Endothelial cell of umbilical vein (primary cell): ENCODE measurements at regions not wholly inside any gene's neighbourhood (a gene's known extent, or its start where the extent isn't known, plus 50 kb on each side); places are given as distances from the start of the nearest gene placed in this dataset.

Source experiments
- BruUV-seq: library from RNA; stranded (reverse); fragments of 400-500 nt; replicated peaks from 2 replicates; lab custom pipeline; 2021; lab: Mats Ljungman, UMichigan
- CTCF ChIA-PET: fragments of 300-600, 350-600 bp; sonication (Branson Sonifier 250); formaldehyde crosslinking; loops from one replicate; lab custom pipeline; 2021; ENCODE audit warnings: antibody characterized with exemption, inconsistent platforms; lab: Charles Lee
- POLR2A ChIA-PET: fragments of 300-600, 350-600 bp; sonication (Branson Sonifier 250); formaldehyde crosslinking; loops from one replicate; lab custom pipeline; 2021; ENCODE audit warnings: antibody characterized with exemption, inconsistent platforms; lab: Charles Lee
- DNase-seq: peaks from one replicate; pipeline ENCODE4 v3.0.0-alpha.2; 2011; ENCODE audit warnings: low read depth, low spot score
- FAIRE-seq: peaks from 2 replicates; lab custom pipeline; 2011; peaks lifted over from hg19 to GRCh38; lab: Jason Lieb, UNC
- H2AFZ ChIP-seq: 2 replicates; pipeline ENCODE4 v1.6.0; 2012; ENCODE audit warnings: low read depth, low read length, control low read depth, inconsistent platforms
- H3K27ac ChIP-seq: 2 replicates; pipeline ENCODE4 v1.5.1; 2011; ENCODE audit warnings: low read depth, mild to moderate bottlenecking, control low read depth, low read length, moderate library complexity; ENCODE audit not compliant: insufficient read depth
- H3K27me3 ChIP-seq, 2 experiments: 2 replicates each; pipeline versions ENCODE4 v1.6.0 to v1.6.1; 2011; ENCODE audit warnings: low read length in 2 of 2, mixed read lengths in 1 of 2; ENCODE audit not compliant: control insufficient read depth in 2 of 2, insufficient read depth in 2 of 2
- H3K36me3 ChIP-seq, 2 experiments: 2 replicates in 1 of 2; 3 replicates in 1 of 2; pipeline ENCODE4 v1.5.1; 2011; ENCODE audit warnings: low read length in 2 of 2, mild to moderate bottlenecking in 1 of 2, moderate library complexity in 1 of 2; ENCODE audit not compliant: control insufficient read depth in 2 of 2, insufficient read depth in 2 of 2; ENCODE audit errors: extremely low read depth in 1 of 2
- H3K4me1 ChIP-seq: 3 replicates; pipeline ENCODE4 v1.5.1; 2011; ENCODE audit warnings: mild to moderate bottlenecking, low read length; ENCODE audit not compliant: control insufficient read depth, insufficient read depth; ENCODE audit errors: extremely low read depth
- H3K4me2 ChIP-seq: 2 replicates; pipeline ENCODE4 v1.6.1; 2011; ENCODE audit warnings: low read length, control low read depth, mixed read lengths; ENCODE audit not compliant: insufficient read depth
- H3K4me3 ChIP-seq, 3 experiments: fragments of 200-600 bp in 1 of 3; sonication (generic), shearing (Covaris generic) in 1 of 3; replicated peaks in 1 of 3; 2 replicates each; pipeline ENCODE4 v1.5.1; 2011 to 2016; ENCODE audit warnings: control low read depth in 3 of 3, low read length in 3 of 3, mild to moderate bottlenecking in 2 of 3, inconsistent platforms in 1 of 3, low read depth in 1 of 3, moderate library complexity in 1 of 3; ENCODE audit not compliant: insufficient read depth in 1 of 3
- H3K79me2 ChIP-seq: 2 replicates; pipeline ENCODE4 v1.6.0; 2012; ENCODE audit warnings: low read length, inconsistent platforms; ENCODE audit not compliant: control insufficient read depth, insufficient read depth
- H3K9ac ChIP-seq: replicated peaks from 2 replicates; pipeline ENCODE3; 2011; ENCODE audit warnings: low read length, control low read depth; ENCODE audit not compliant: insufficient read depth; ENCODE audit errors: extremely low read depth
- H3K9me1 ChIP-seq: replicated peaks from 3 replicates; pipeline ENCODE4 v1.6.0; 2011; ENCODE audit warnings: mild to moderate bottlenecking, low read length; ENCODE audit not compliant: control insufficient read depth, insufficient read depth; ENCODE audit errors: extremely low read depth
- H3K9me3 ChIP-seq: replicated peaks from 2 replicates; pipeline ENCODE4 v1.5.1; 2012; ENCODE audit warnings: low read length, inconsistent platforms; ENCODE audit not compliant: control insufficient read depth, insufficient read depth
- H4K20me1 ChIP-seq: replicated peaks from 2 replicates; pipeline ENCODE3; 2011; ENCODE audit warnings: mild to moderate bottlenecking, low read length; ENCODE audit not compliant: control insufficient read depth, insufficient read depth; ENCODE audit errors: extremely low read depth
- CTCF ChIP-seq, 2 donors: IDR thresholded peaks; 1 replicate in 1 of 2; 2 replicates in 1 of 2; pipeline ENCODE4 v1.5.1; 2011; ENCODE audit warnings: low read length in 2 of 2, mild to moderate bottlenecking in 2 of 2, moderate library complexity in 2 of 2, control low read depth in 1 of 2, inconsistent platforms in 1 of 2, low read depth in 1 of 2; ENCODE audit not compliant: insufficient read depth in 1 of 2; ENCODE audit errors: extremely low read depth in 1 of 2
- EZH2 ChIP-seq: IDR thresholded peaks from 2 replicates; pipeline ENCODE4 v1.6.1; 2012; ENCODE audit warnings: borderline replicate concordance, low read depth, mild to moderate bottlenecking, moderate library complexity, low read length, inconsistent platforms; ENCODE audit not compliant: severe bottlenecking
- FOS ChIP-seq: IDR thresholded peaks from 2 replicates; pipeline ENCODE4 v1.6.1; 2011; ENCODE audit warnings: mild to moderate bottlenecking, low read length, moderate library complexity, borderline replicate concordance; ENCODE audit not compliant: insufficient read depth
- GATA2 ChIP-seq: IDR thresholded peaks from 2 replicates; pipeline ENCODE4 v1.7.0; 2011; ENCODE audit warnings: low read depth, mild to moderate bottlenecking, moderate library complexity, mixed read lengths, low read length; ENCODE audit not compliant: insufficient read length, insufficient read depth
- JUN ChIP-seq: IDR thresholded peaks from 2 replicates; pipeline ENCODE4 v1.6.1; 2011; ENCODE audit warnings: borderline replicate concordance, low read depth; ENCODE audit not compliant: insufficient read length, insufficient read depth
- MAX ChIP-seq: IDR thresholded peaks from 2 replicates; pipeline ENCODE4 v1.6.1; 2011; ENCODE audit not compliant: insufficient read depth, insufficient read length
- MYC ChIP-seq: IDR thresholded peaks from one replicate; pipeline ENCODE4 v1.6.1; 2011; ENCODE audit warnings: mild to moderate bottlenecking, low read depth, low read length
- POLR2A ChIP-seq: IDR thresholded peaks from 2 replicates; pipeline ENCODE4 v1.6.1; 2012; ENCODE audit warnings: low read depth, mild to moderate bottlenecking, control low read depth, low read length
- POLR2AphosphoS5 ChIP-seq: IDR thresholded peaks from 2 replicates; pipeline ENCODE4 v1.6.1; 2012; ENCODE audit warnings: low read depth, mild to moderate bottlenecking, control low read depth, low read length, moderate library complexity; ENCODE audit not compliant: insufficient read depth
- dilution Hi-C: fragments of 300-500 bp; cut with MboI; formaldehyde crosslinking; loops from one replicate; pipeline ENCODE4 v1.15.0; 2019; ENCODE audit warnings: low sequenced_read_pairs; ENCODE audit not compliant: extremely low pct_ligation_motif_present
- intact Hi-C: fragments of 100-400 bp; cut with micrococcal nuclease; formaldehyde crosslinking; loops from one replicate; pipeline ENCODE4 v1.10.0; 2022

GRCh38 chr10:94240901-94241300, 121.8 kb downstream of the NOC3L start:
- Histone ChIP-seq H3K9ac (no peak overlapping the region), H4K20me1 (no peaks in the 10 kb centered on the region), H3K36me3 (no peaks in the 10 kb centered on the region), H3K27me3 (peaks cover 1 to 2% of the 10 kb centered on the region in 2 experiments), H3K27ac (no peak overlapping the region), H3K4me3 (no peak overlapping the region), H2AFZ (no peak overlapping the region), H3K9me1 (no peaks in the 10 kb centered on the region), H3K4me1 (no peaks in the 10 kb centered on the region), H3K9me3 (no peaks in the 10 kb centered on the region), H3K4me2 (no peak overlapping the region), H3K79me2 (no peaks in the 10 kb centered on the region)
- DNase-seq (no peak), FAIRE-seq (no peak)
- dilution Hi-C loops, result no loop called here
- intact Hi-C loops, result no loop called here
- ChIA-PET CTCF (interaction anchor here (0.6 kb wide), 1 partner anchor 31 kb away, joined by 3 read pairs; no protein-coding TSS in a partner anchor), POLR2A (no interaction called here)
- no peak for TF ChIP-seq FOS
- no peak for TF ChIP-seq CTCF (IDR thresholded peaks at IDR 0.05; ENCODE audit: extremely low read depth in 1 of 2, insufficient read depth in 1 of 2, low read depth in 1 of 2, low read length in 2 of 2)
- TF ChIP-seq EZH2, result no peak
- no peak for TF ChIP-seq JUN
- no TSS peak for BruUV-seq

- H3K4me2 ChIP-seq, result no peak overlapping the region
- H3K9ac ChIP-seq, result no peak overlapping the region
- TF ChIP-seq MYC (no peak), POLR2A (no peak), EZH2 (no peak), JUN (no peak), GATA2 (no peak), POLR2AphosphoS5 (no peak), MAX (no peak), CTCF (IDR thresholded peaks at IDR 0.05; ENCODE audit: extremely low read depth in 1 of 2, insufficient read depth in 1 of 2, low read depth in 1 of 2, low read length in 2 of 2) (no peak), FOS (no peak)
- intact Hi-C loops (no loop called here), dilution Hi-C loops (no loop called here)
- CTCF ChIA-PET, result interaction anchor here (1.4 kb wide), 1 partner anchor 14 kb away, joined by 3 read pairs; no protein-coding TSS in a partner anchor
- no peaks in the 10 kb centered on the region for H4K20me1 ChIP-seq
- H3K27ac ChIP-seq, result no peak overlapping the region
- H2AFZ ChIP-seq, result no peak overlapping the region
- H3K27me3 ChIP-seq, result no peaks in the 10 kb centered on the region
- no TSS peak for BruUV-seq
- no peaks in the 10 kb centered on the region for H3K9me1 ChIP-seq
- no peak overlapping the region for H3K4me3 ChIP-seq
- no peaks in the 10 kb centered on the region for H3K4me1 ChIP-seq
- POLR2A ChIA-PET, result no interaction called here
- no peak for FAIRE-seq
- DNase-seq, result no peak
- H3K79me2 ChIP-seq, result no peaks in the 10 kb centered on the region
- no peaks in the 10 kb centered on the region for H3K36me3 ChIP-seq
- no peaks in the 10 kb centered on the region for H3K9me3 ChIP-seq
Observed at GRCh38 chr10:94251098-94251497, 111.6 kb downstream of the NOC3L start.
